ENCODE measurements at regions not wholly inside any gene's neighbourhood (a gene's known extent, or its start where the extent isn't known, plus 50 kb on each side); places are given as distances from the start of the nearest gene placed in this dataset.

- TF ChIP-seq, protein P1, sequence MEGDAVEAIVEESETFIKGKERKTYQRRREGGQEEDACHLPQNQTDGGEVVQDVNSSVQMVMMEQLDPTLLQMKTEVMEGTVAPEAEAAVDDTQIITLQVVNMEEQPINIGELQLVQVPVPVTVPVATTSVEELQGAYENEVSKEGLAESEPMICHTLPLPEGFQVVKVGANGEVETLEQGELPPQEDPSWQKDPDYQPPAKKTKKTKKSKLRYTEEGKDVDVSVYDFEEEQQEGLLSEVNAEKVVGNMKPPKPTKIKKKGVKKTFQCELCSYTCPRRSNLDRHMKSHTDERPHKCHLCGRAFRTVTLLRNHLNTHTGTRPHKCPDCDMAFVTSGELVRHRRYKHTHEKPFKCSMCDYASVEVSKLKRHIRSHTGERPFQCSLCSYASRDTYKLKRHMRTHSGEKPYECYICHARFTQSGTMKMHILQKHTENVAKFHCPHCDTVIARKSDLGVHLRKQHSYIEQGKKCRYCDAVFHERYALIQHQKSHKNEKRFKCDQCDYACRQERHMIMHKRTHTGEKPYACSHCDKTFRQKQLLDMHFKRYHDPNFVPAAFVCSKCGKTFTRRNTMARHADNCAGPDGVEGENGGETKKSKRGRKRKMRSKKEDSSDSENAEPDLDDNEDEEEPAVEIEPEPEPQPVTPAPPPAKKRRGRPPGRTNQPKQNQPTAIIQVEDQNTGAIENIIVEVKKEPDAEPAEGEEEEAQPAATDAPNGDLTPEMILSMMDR (IDR thresholded peaks at IDR 0.05) = no peak
- no peak for TF ChIP-seq POLR2A (IDR thresholded peaks at IDR 0.05)
Observed at GRCh38 chr12:24724814-24725213, 224.1 kb downstream of the BCAT1 start.
